ENCODE measurements at regions not wholly inside any gene's neighbourhood (a gene's known extent, or its start where the extent isn't known, plus 50 kb on each side); places are given as distances from the start of the nearest gene placed in this dataset.

DNA sequence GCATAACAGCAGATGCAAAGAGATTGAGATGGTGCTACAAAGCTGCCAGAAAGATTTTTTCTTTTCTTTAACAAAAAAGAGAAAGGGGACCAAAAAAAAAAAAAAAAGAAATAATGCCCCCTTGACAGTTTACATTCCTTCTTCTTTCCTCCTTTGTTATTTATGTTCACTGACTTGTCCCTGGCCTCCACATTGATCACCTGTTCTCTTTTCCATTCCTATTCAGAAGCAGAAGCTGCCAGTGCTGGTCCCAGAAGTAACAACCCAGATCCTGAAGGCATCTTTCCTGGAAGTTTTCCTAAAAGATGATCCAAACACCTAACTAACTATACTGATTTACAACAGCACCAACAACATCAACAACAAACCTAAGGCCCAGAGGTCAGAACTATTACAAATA, 728.1 kb downstream of the KCNJ2 start:
- intact Hi-C loops (cut with micrococcal nuclease) = no loop called here
- no peaks in the 10 kb centered on the region for H3K9me3 ChIP-seq (ENCODE audit: control insufficient read depth in 1 of 2, low read length in 2 of 2)
- CTCF ChIA-PET (ENCODE audit: partially characterized antibody) = no interaction called here

GRCh38 chr17:70901870-70902269, 732.5 kb downstream of the KCNJ2 start:
- Histone ChIP-seq H3K4me3 (ENCODE audit: low read length in 2 of 2) (no peak overlapping the region), H3K27ac (ENCODE audit: low read depth, low read length) (no peak overlapping the region), H3K9me3 (ENCODE audit: control insufficient read depth in 1 of 2, low read length in 2 of 2) (no peaks in the 10 kb centered on the region), H3K4me1 (ENCODE audit: insufficient read depth, low read length) (no peaks in the 10 kb centered on the region), H3K27me3 (ENCODE audit: insufficient read depth, low read length) (no peaks in the 10 kb centered on the region), H3K36me3 (ENCODE audit: insufficient read depth, low read length) (no peaks in the 10 kb centered on the region)
- Mint-ChIP-seq H3K9me3 (peaks cover 0 to 10% (median 5%) of the 10 kb centered on the region in 8 donors), H3K36me3 (no peaks in the 10 kb centered on the region), H3K4me1 (no peaks in the 10 kb centered on the region), H3K27me3 (no peaks in the 10 kb centered on the region), H3K27ac (no peak overlapping the region), H3K4me3 (no peak overlapping the region)
- POLR2A ChIA-PET (ENCODE audit: partially characterized antibody) = no interaction called here
- CTCF ChIA-PET (ENCODE audit: partially characterized antibody) = no interaction called here
- DNase-seq = no peak
- intact Hi-C loops (cut with micrococcal nuclease) = no loop called here

More for the DNA sequence above, 728.1 kb downstream of the KCNJ2 start:
- no peaks in the 10 kb centered on the region for H3K4me1 ChIP-seq (ENCODE audit: insufficient read depth, low read length)
- Mint-ChIP-seq H3K4me1 (no peaks in the 10 kb centered on the region), H3K36me3 (no peaks in the 10 kb centered on the region), H3K4me3 (no peak overlapping the region), H3K9me3 (peaks cover 0 to 11% (median 6%) of the 10 kb centered on the region in 8 donors), H3K27ac (no peak overlapping the region), H3K27me3 (no peaks in the 10 kb centered on the region)
- no peaks in the 10 kb centered on the region for H3K36me3 ChIP-seq (ENCODE audit: insufficient read depth, low read length)
- POLR2A ChIA-PET (ENCODE audit: partially characterized antibody) = no interaction called here
- DNase-seq = no peak
- H3K27ac ChIP-seq (ENCODE audit: low read depth, low read length) = no peak overlapping the region
- no peaks in the 10 kb centered on the region for H3K27me3 ChIP-seq (ENCODE audit: insufficient read depth, low read length)
- H3K4me3 ChIP-seq (ENCODE audit: low read length in 2 of 2) = no peak overlapping the region

GRCh38 chr17:70905796-70906195, 736.5 kb downstream of the KCNJ2 start:
- no peak for DNase-seq
- no peaks in the 10 kb centered on the region for H3K27me3 Mint-ChIP-seq
- ChIA-PET POLR2A (ENCODE audit: partially characterized antibody) (no interaction called here), CTCF (ENCODE audit: partially characterized antibody) (no interaction called here)
- intact Hi-C loops (cut with micrococcal nuclease) = no loop called here
- Histone ChIP-seq H3K4me3 (ENCODE audit: low read length in 2 of 2) (no peak overlapping the region), H3K36me3 (ENCODE audit: insufficient read depth, low read length) (no peaks in the 10 kb centered on the region), H3K4me1 (ENCODE audit: insufficient read depth, low read length) (no peaks in the 10 kb centered on the region), H3K27ac (ENCODE audit: low read depth, low read length) (no peak overlapping the region), H3K9me3 (ENCODE audit: control insufficient read depth in 1 of 2, low read length in 2 of 2) (no peaks in the 10 kb centered on the region), H3K27me3 (ENCODE audit: insufficient read depth, low read length) (no peaks in the 10 kb centered on the region)
- peaks cover 0 to 10% (median 4%) of the 10 kb centered on the region in 8 donors for H3K9me3 Mint-ChIP-seq
- H3K4me1 Mint-ChIP-seq = no peaks in the 10 kb centered on the region
- no peak overlapping the region for H3K4me3 Mint-ChIP-seq
- H3K27ac Mint-ChIP-seq = no peak overlapping the region
- no peaks in the 10 kb centered on the region for H3K36me3 Mint-ChIP-seq

GRCh38 chr17:70906808-70907207, 737.5 kb downstream of the KCNJ2 start:
- Mint-ChIP-seq H3K4me1 (no peaks in the 10 kb centered on the region), H3K9me3 (peaks cover 0 to 10% (median 4%) of the 10 kb centered on the region in 8 donors), H3K4me3 (no peak overlapping the region), H3K27ac (no peak overlapping the region), H3K36me3 (no peaks in the 10 kb centered on the region), H3K27me3 (no peaks in the 10 kb centered on the region)
- Histone ChIP-seq H3K4me3 (ENCODE audit: low read length in 2 of 2) (no peak overlapping the region), H3K9me3 (ENCODE audit: control insufficient read depth in 1 of 2, low read length in 2 of 2) (no peaks in the 10 kb centered on the region), H3K27me3 (ENCODE audit: insufficient read depth, low read length) (no peaks in the 10 kb centered on the region), H3K4me1 (ENCODE audit: insufficient read depth, low read length) (no peaks in the 10 kb centered on the region), H3K27ac (ENCODE audit: low read depth, low read length) (no peak overlapping the region), H3K36me3 (ENCODE audit: insufficient read depth, low read length) (no peaks in the 10 kb centered on the region)
- no peak for DNase-seq
- intact Hi-C loops (cut with micrococcal nuclease) = no loop called here
- CTCF ChIA-PET (ENCODE audit: partially characterized antibody) = no interaction called here
- POLR2A ChIA-PET (ENCODE audit: partially characterized antibody) = no interaction called here

DNA sequence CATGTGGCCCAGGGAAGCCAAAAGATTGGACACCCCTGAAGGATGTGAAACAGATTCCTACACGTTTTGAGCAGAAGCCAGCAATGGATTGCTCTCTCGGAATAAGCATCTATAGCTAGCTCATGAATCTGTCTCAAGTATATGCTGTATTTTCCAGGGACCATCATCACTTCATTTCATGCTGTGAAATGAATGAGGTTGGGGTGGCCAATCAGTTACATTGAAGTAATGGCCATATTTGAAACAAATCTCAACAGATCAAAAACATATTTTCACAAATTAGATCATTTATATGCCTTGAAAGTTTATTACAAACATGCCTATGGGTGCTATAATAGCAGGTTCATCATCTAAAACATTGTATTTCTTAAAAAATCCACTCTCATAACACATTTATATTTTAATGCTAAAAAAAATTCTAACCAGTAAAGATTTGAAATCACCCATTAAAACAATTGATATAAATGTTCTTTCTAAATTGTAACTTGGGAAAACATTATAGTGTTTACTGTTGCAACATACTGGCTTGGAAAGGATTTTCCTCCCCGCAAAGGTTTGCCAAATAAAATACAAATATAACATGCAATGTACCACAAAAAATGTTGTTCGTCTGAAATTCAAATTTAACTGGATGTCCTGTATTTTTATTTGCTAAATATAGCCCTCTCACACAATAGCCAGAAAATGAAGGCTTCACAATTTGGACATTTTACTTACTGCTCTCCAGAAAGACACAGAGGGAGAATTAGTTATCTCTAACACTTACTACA, 743.6 kb downstream of the KCNJ2 start:
- intact Hi-C loops (cut with micrococcal nuclease) = no loop called here
- ChIA-PET POLR2A (ENCODE audit: partially characterized antibody) (no interaction called here), CTCF (ENCODE audit: partially characterized antibody) (no interaction called here)

GRCh38 chr17:70916469-70916868, 747.1 kb downstream of the KCNJ2 start:
- H3K4me3 Mint-ChIP-seq = no peak overlapping the region
- intact Hi-C loops (cut with micrococcal nuclease) = no loop called here
- DNase-seq = no peak
- peaks cover 9 to 36% (median 12%) of the 10 kb centered on the region in 8 donors for H3K9me3 Mint-ChIP-seq
- Histone ChIP-seq H3K4me1 (ENCODE audit: insufficient read depth, low read length) (no peaks in the 10 kb centered on the region), H3K4me3 (ENCODE audit: low read length in 2 of 2) (no peak overlapping the region), H3K27ac (ENCODE audit: low read depth, low read length) (no peak overlapping the region), H3K9me3 (ENCODE audit: control insufficient read depth in 1 of 2, low read length in 2 of 2) (peaks cover 0 to 4% of the 10 kb centered on the region in 2 donors), H3K27me3 (ENCODE audit: insufficient read depth, low read length) (no peaks in the 10 kb centered on the region), H3K36me3 (ENCODE audit: insufficient read depth, low read length) (no peaks in the 10 kb centered on the region)
- no peaks in the 10 kb centered on the region for H3K27me3 Mint-ChIP-seq
- CTCF ChIA-PET (ENCODE audit: partially characterized antibody) = no interaction called here
- H3K4me1 Mint-ChIP-seq = no peaks in the 10 kb centered on the region
- H3K36me3 Mint-ChIP-seq = no peaks in the 10 kb centered on the region
- POLR2A ChIA-PET (ENCODE audit: partially characterized antibody) = no interaction called here
- H3K27ac Mint-ChIP-seq = no peak overlapping the region

More for the DNA sequence above, 743.6 kb downstream of the KCNJ2 start:
- no peaks in the 10 kb centered on the region for H3K4me1 ChIP-seq (ENCODE audit: insufficient read depth, low read length)
- H3K9me3 ChIP-seq (ENCODE audit: control insufficient read depth in 1 of 2, low read length in 2 of 2) = peaks cover 0 to 4% of the 10 kb centered on the region in 2 donors
- H3K27ac Mint-ChIP-seq = no peak overlapping the region
- no peaks in the 10 kb centered on the region for H3K4me1 Mint-ChIP-seq
- no peaks in the 10 kb centered on the region for H3K36me3 Mint-ChIP-seq
- peaks cover 4 to 17% (median 11%) of the 10 kb centered on the region in 8 donors for H3K9me3 Mint-ChIP-seq
- H3K27me3 Mint-ChIP-seq = no peaks in the 10 kb centered on the region
- H3K27ac ChIP-seq (ENCODE audit: low read depth, low read length) = no peak overlapping the region
- H3K4me3 Mint-ChIP-seq = no peak overlapping the region
- H3K4me3 ChIP-seq (ENCODE audit: low read length in 2 of 2) = no peak overlapping the region
- DNase-seq = no peak
- no peaks in the 10 kb centered on the region for H3K36me3 ChIP-seq (ENCODE audit: insufficient read depth, low read length)
- no peaks in the 10 kb centered on the region for H3K27me3 ChIP-seq (ENCODE audit: insufficient read depth, low read length)

DNA sequence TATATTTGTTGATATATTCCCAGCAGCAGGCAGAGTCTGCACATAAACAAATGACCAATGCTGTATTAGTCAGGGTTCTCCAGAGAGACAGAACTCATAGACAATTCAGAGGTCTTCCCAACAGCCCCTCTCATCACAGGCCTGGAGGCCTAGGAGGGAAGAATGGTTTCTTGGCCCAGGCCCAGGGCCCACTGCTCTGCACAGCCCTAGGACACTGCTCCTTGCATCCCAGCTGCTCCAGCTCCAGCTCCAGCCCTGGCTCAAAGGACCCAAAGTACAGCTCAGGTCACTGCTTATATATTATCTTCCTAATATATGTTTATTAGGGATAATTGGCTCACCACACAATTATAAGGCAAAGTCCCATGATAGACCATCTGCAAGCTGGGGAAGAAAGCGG, 749.9 kb downstream of the KCNJ2 start:
- Histone ChIP-seq H3K4me3 (ENCODE audit: low read length in 2 of 2) (no peak overlapping the region), H3K9me3 (ENCODE audit: control insufficient read depth in 1 of 2, low read length in 2 of 2) (peaks cover 0 to 4% of the 10 kb centered on the region in 2 donors), H3K27me3 (ENCODE audit: insufficient read depth, low read length) (no peaks in the 10 kb centered on the region), H3K4me1 (ENCODE audit: insufficient read depth, low read length) (no peaks in the 10 kb centered on the region), H3K27ac (ENCODE audit: low read depth, low read length) (no peak overlapping the region), H3K36me3 (ENCODE audit: insufficient read depth, low read length) (no peaks in the 10 kb centered on the region)
- H3K27me3 Mint-ChIP-seq = no peaks in the 10 kb centered on the region
- ChIA-PET CTCF (ENCODE audit: partially characterized antibody) (no interaction called here), POLR2A (ENCODE audit: partially characterized antibody) (no interaction called here)
- H3K36me3 Mint-ChIP-seq = no peaks in the 10 kb centered on the region
- no peak overlapping the region for H3K27ac Mint-ChIP-seq
- intact Hi-C loops (cut with micrococcal nuclease) = no loop called here
- peak overlapping the region in 1 of 8 donors; percentile 45 for H3K4me3 Mint-ChIP-seq
- H3K4me1 Mint-ChIP-seq = no peaks in the 10 kb centered on the region
- peaks cover 9 to 36% (median 15%) of the 10 kb centered on the region in 8 donors for H3K9me3 Mint-ChIP-seq
- no peak for DNase-seq

All from CD4-positive, alpha-beta memory T cell (primary cell).